HepG2 (cell line): ENCODE measurements at regions not wholly inside any gene's neighbourhood (a gene's known extent, or its start where the extent isn't known, plus 50 kb on each side); places are given as distances from the start of the nearest gene placed in this dataset.

ENCODE experiments used
- ATAC-seq: fragments of 200-7000 bp; cut with Tn5 transposase; 3 replicates; pipeline ENCODE4 v1.9.1; 2020; ENCODE audit warnings: mild to moderate bottlenecking, moderate library complexity
- BruUV-seq: library from RNA; stranded (reverse); fragments of 400-500 nt; replicated peaks from 2 replicates; lab custom pipeline; 2021; lab: Mats Ljungman, UMichigan
- CTCF ChIA-PET: fragments of 300-600 bp; formaldehyde crosslinking; extraction: SDS; loops from one replicate; lab custom pipeline; 2021; ENCODE audit warnings: low total read pairs, inconsistent platforms, low intra/inter-chr PET ratio; lab: Yijun Ruan, JAX
- POLR2A ChIA-PET: fragments of 350-600 bp; sonication (Branson Sonifier 250); formaldehyde crosslinking; loops from one replicate; lab custom pipeline; 2020; ENCODE audit warnings: antibody characterized with exemption, inconsistent platforms; lab: Yijun Ruan, JAX
- DNase-seq: peaks from one replicate; pipeline ENCODE4 v3.0.0-alpha.2; 2015; ENCODE audit warnings: low spot score
- FAIRE-seq: peaks from 3 replicates; lab custom pipeline; 2011; peaks lifted over from hg19 to GRCh38; lab: Jason Lieb, UNC
- H2AFZ ChIP-seq: one replicate; pipeline ENCODE4 v1.6.1; 2011; ENCODE audit warnings: low read length, inconsistent platforms
- H3K27ac ChIP-seq: fragments of 300-600 bp; 3 replicates; pipeline ENCODE4 v1.8.0; 2011; ENCODE audit warnings: mixed run types, mild to moderate bottlenecking, mixed read lengths, low read length, inconsistent platforms; ENCODE audit not compliant: insufficient read depth; ENCODE audit errors: extremely low read length
- H3K27me3 ChIP-seq, 2 experiments: fragments of 200-600 bp in 1 of 2; 2 replicates in 1 of 2; 3 replicates in 1 of 2; pipeline versions ENCODE4 v1.6.0 to v1.8.0; 2011; ENCODE audit warnings: low read length in 2 of 2, mild to moderate bottlenecking in 2 of 2, moderate library complexity in 2 of 2, inconsistent platforms in 1 of 2; ENCODE audit not compliant: insufficient read depth in 2 of 2, control insufficient read depth in 1 of 2
- H3K36me3 ChIP-seq, 2 experiments: fragments of 200-600 bp in 1 of 2; replicated peaks in 1 of 2; 2 replicates in 1 of 2; 3 replicates in 1 of 2; pipeline versions ENCODE4 v1.5.1 to v1.8.0; 2011; ENCODE audit warnings: low read length in 2 of 2, inconsistent platforms in 1 of 2; ENCODE audit not compliant: insufficient read depth in 2 of 2, control insufficient read depth in 1 of 2
- H3K4me1 ChIP-seq: 2 replicates; pipeline ENCODE4 v1.5.1; 2012; ENCODE audit warnings: low read length, inconsistent platforms; ENCODE audit not compliant: insufficient read depth
- H3K4me2 ChIP-seq: 2 replicates; pipeline ENCODE4 v1.6.0; 2011; ENCODE audit warnings: low read depth, low read length, inconsistent platforms
- H3K4me3 ChIP-seq, 3 experiments: fragments of 200-600 bp in 1 of 3; sonication (generic), shearing (Covaris generic) in 1 of 3; replicated peaks in 1 of 3; 2 replicates each; pipeline ENCODE4 v1.5.1; 2011 to 2016; ENCODE audit warnings: low read length in 3 of 3, inconsistent platforms in 2 of 3, low read depth in 2 of 3, mild to moderate bottlenecking in 2 of 3, control low read depth in 1 of 3, mixed read lengths in 1 of 3; ENCODE audit not compliant: insufficient read depth in 1 of 3
- H3K79me2 ChIP-seq: one replicate; pipeline ENCODE4 v1.6.1; 2011; ENCODE audit warnings: low read length, inconsistent platforms; ENCODE audit not compliant: insufficient read depth
- H3K9ac ChIP-seq: 2 replicates; pipeline ENCODE4 v1.6.0; 2011; ENCODE audit warnings: mild to moderate bottlenecking, low read depth, low read length, inconsistent platforms; ENCODE audit not compliant: insufficient read depth
- H3K9me3 ChIP-seq: 2 replicates; pipeline ENCODE4 v1.5.1; 2012; ENCODE audit warnings: mild to moderate bottlenecking, low read length
- H4K20me1 ChIP-seq: 2 replicates; pipeline ENCODE4 v1.6.0; 2011; ENCODE audit warnings: inconsistent platforms, mild to moderate bottlenecking, low read length, moderate library complexity; ENCODE audit not compliant: insufficient read depth
- CENPT ChIP-seq: sonication (generic); formaldehyde crosslinking; IDR thresholded peaks from 2 replicates; pipeline ENCODE4 v1.8.0; 2022; ENCODE audit warnings: low read depth, mild to moderate bottlenecking, moderate library complexity, missing genetic modification reagents
- CERS6 ChIP-seq: sonication (generic); formaldehyde crosslinking; IDR thresholded peaks from 2 replicates; pipeline ENCODE4 v1.5.0; 2020; ENCODE audit warnings: missing genetic modification reagents
- FOXK2 ChIP-seq: fragments of 450-650 bp; IDR thresholded peaks from 2 replicates; pipeline ENCODE4 v1.6.1; 2016
- GABPA ChIP-seq, 2 experiments: IDR thresholded peaks; 2 replicates each; pipeline ENCODE4 v1.6.1; 2011 to 2016; ENCODE audit warnings: low read depth in 2 of 2, low read length in 1 of 2, missing biosample characterization in 1 of 2, missing genetic modification characterization in 1 of 2
- ISL2 ChIP-seq: sonication (generic); formaldehyde crosslinking; IDR thresholded peaks from 2 replicates; pipeline ENCODE4 v1.5.0; 2020; ENCODE audit warnings: missing genetic modification reagents
- MBD4 ChIP-seq: IDR thresholded peaks from 2 replicates; pipeline ENCODE4 v1.6.1; 2012; ENCODE audit warnings: low read length, inconsistent platforms, borderline replicate concordance
- POLR2AphosphoS5 ChIP-seq: IDR thresholded peaks from 2 replicates; pipeline ENCODE4 v1.6.1; 2012; ENCODE audit warnings: low read depth, low read length
- RERE ChIP-seq: IDR thresholded peaks from 2 replicates; pipeline ENCODE4 v1.6.1; 2016; ENCODE audit warnings: low read depth, missing genetic modification reagents, missing compliant biosample characterization
- RFXAP ChIP-seq: sonication (generic); formaldehyde crosslinking; IDR thresholded peaks from 2 replicates; pipeline ENCODE4 v1.4.0; 2020; ENCODE audit warnings: missing genetic modification reagents, borderline replicate concordance
- RORA ChIP-seq: sonication (generic); formaldehyde crosslinking; IDR thresholded peaks from 2 replicates; pipeline ENCODE4 v1.5.0; 2020; ENCODE audit warnings: mild to moderate bottlenecking, missing genetic modification reagents, moderate library complexity
- SCMH1 ChIP-seq: sonication (generic); formaldehyde crosslinking; IDR thresholded peaks from 2 replicates; pipeline ENCODE4 v1.9.0; 2021; ENCODE audit warnings: missing genetic modification reagents, mild to moderate bottlenecking, borderline replicate concordance
- TARDBP ChIP-seq: sonication (generic); formaldehyde crosslinking; IDR thresholded peaks from 2 replicates; pipeline ENCODE4 v1.8.0; 2022; ENCODE audit warnings: mild to moderate bottlenecking, missing genetic modification reagents
- ZNF264 ChIP-seq: sonication (generic); formaldehyde crosslinking; IDR thresholded peaks from 2 replicates; pipeline ENCODE4 v1.4.0; 2020; ENCODE audit warnings: missing genetic modification reagents
- ZNF367 ChIP-seq: sonication (generic); formaldehyde crosslinking; IDR thresholded peaks from 2 replicates; pipeline ENCODE4 v1.4.0; 2020; ENCODE audit warnings: missing genetic modification reagents, borderline replicate concordance
- ZNF430 ChIP-seq: sonication (generic); formaldehyde crosslinking; IDR thresholded peaks from 2 replicates; pipeline ENCODE4 v1.9.0; 2021; ENCODE audit warnings: mild to moderate bottlenecking, missing genetic modification reagents
- ZNF691 ChIP-seq: sonication (generic); formaldehyde crosslinking; IDR thresholded peaks from 2 replicates; pipeline ENCODE4 v1.4.0; 2020; ENCODE audit warnings: missing genetic modification reagents, low read depth, mild to moderate bottlenecking, borderline replicate concordance
- ZNF766 ChIP-seq: sonication (generic); formaldehyde crosslinking; IDR thresholded peaks from 2 replicates; pipeline ENCODE4 v1.5.0; 2020; ENCODE audit warnings: missing genetic modification reagents, borderline replicate concordance
- ZNF839 ChIP-seq: sonication (generic); formaldehyde crosslinking; IDR thresholded peaks from 2 replicates; pipeline ENCODE4 v1.4.0; 2020; ENCODE audit warnings: missing genetic modification reagents, mild to moderate bottlenecking, borderline replicate concordance
- ZSCAN25 ChIP-seq: sonication (generic); formaldehyde crosslinking; IDR thresholded peaks from 2 replicates; pipeline ENCODE4 v1.8.0; 2022; ENCODE audit warnings: mild to moderate bottlenecking, missing genetic modification reagents
- WGBS: methylation state at CpG from one replicate; pipeline ENCODE4 v1.1.6; 2017; ENCODE audit warnings: low lambda C conversion rate; 5-methylcytosine and 5-hydroxymethylcytosine counted together
- in situ Hi-C: cut with HindIII; loops from 2 replicates; pipeline ENCODE4 v1.10.0; 2017; ENCODE audit warnings: low pct_unique_long_range_greater_than_20kb; ENCODE audit not compliant: extremely low pct_ligation_motif_present
- intact Hi-C: fragments of 100-400 bp; cut with micrococcal nuclease; formaldehyde crosslinking; loops from one replicate; pipeline ENCODE4 v1.10.0; 2022; ENCODE audit not compliant: unreplicated experiment

- Histone ChIP-seq H3K4me1 (peaks cover 37% of the 10 kb centered on the region), H3K9ac (no peak overlapping the region), H3K27me3 (peaks cover 0 to 58% of the 10 kb centered on the region in 2 experiments; a peak in 3 of 5 replicates), H3K4me3 (no peak overlapping the region), H2AFZ (no peak overlapping the region), H3K9me3 (no peaks in the 10 kb centered on the region), H3K27ac (no peak overlapping the region), H3K36me3 (no peaks in the 10 kb centered on the region), H3K79me2 (no peaks in the 10 kb centered on the region), H4K20me1 (no peaks in the 10 kb centered on the region), H3K4me2 (no peak overlapping the region)
- FAIRE-seq: no peak
- intact Hi-C loops: no loop called here
- WGBS: 66% methylated on average over 12 of the region's 13 CpGs
- DNase-seq: no peak
- in situ Hi-C loops: no loop called here
- BruUV-seq: no TSS peak
- no peak for ATAC-seq
- CTCF ChIA-PET: no interaction called here
- POLR2A ChIA-PET: interaction anchor here (1.7 kb wide), 1 partner anchor 10 kb away, joined by 4 read pairs; no protein-coding TSS in a partner anchor
- TF ChIP-seq ZSCAN25 (CRISPR knock-in tag) (no peak), GABPA (IDR thresholded peaks at IDR 0.05; ENCODE audit: low read depth, low read length) (no peak), GABPA (CRISPR knock-in tag; IDR thresholded peaks at IDR 0.05; ENCODE audit: low read depth) (no peak), RORA (CRISPR knock-in tag) (no peak), CERS6 (CRISPR knock-in tag) (no peak), ZNF766 (no peak), ZNF691 (no peak), CENPT (CRISPR knock-in tag) (no peak), ZNF367 (CRISPR knock-in tag) (no peak), RFXAP (CRISPR knock-in tag) (no peak), TARDBP (no peak), ISL2 (CRISPR knock-in tag) (no peak), POLR2AphosphoS5 (no peak), ZNF839 (CRISPR knock-in tag) (no peak), ZNF430 (CRISPR knock-in tag) (no peak), ZNF264 (CRISPR knock-in tag) (no peak), FOXK2 (no peak), SCMH1 (CRISPR knock-in tag) (no peak), RERE (CRISPR knock-in tag) (no peak), MBD4 (no peak)
Measured at GRCh38 chr21:43328185-43328957, 98.6 kb downstream of the SIK1 start.
